Fibroblast of villous mesenchyme (primary cell): ENCODE measurements at regions not wholly inside any gene's neighbourhood (a gene's known extent, or its start where the extent isn't known, plus 50 kb on each side); places are given as distances from the start of the nearest gene placed in this dataset.
"Not testable (repeated sequence)": the region's sequence is repeated elsewhere in the genome, so short reads cannot be mapped to it uniquely, and the experiment has no call there.

Source experiments
- DNase-seq: peaks from one replicate; pipeline ENCODE4 v3.0.0-alpha.2; 2010; ENCODE audit warnings: low read depth
- H3K4me3 ChIP-seq: 2 replicates; pipeline ENCODE4 v1.5.1; 2011; ENCODE audit warnings: low read depth, mild to moderate bottlenecking, low read length
- TF ChIP-seq, protein P1 (sequence below): IDR thresholded peaks from 2 replicates; pipeline ENCODE4 v1.5.1; 2012; ENCODE audit warnings: low read depth, mild to moderate bottlenecking, low read length; ENCODE audit not compliant: insufficient read depth

DNA sequence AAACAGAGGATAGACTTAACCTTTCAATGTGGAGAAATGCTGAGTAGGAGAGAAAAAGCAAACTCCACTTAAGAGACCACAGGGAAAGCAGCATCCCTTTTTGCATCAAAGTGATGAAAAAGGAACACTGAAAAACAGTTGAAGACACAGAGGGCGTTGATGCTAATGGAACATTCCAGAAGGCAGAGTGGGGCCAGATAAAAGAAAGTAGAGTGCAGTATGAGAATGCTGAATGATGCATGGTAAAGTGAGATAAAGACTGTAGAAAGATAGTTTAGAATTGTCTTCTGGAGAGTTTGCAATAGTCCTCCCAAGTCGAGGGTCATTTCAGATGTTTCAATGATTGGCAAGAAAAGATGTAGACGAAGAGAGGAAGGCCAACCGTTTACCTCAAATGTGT, 574.3 kb downstream of the PRR16 start:
- no peak overlapping the region for H3K4me3 ChIP-seq
- DNase-seq: no peak
- TF ChIP-seq, protein P1, sequence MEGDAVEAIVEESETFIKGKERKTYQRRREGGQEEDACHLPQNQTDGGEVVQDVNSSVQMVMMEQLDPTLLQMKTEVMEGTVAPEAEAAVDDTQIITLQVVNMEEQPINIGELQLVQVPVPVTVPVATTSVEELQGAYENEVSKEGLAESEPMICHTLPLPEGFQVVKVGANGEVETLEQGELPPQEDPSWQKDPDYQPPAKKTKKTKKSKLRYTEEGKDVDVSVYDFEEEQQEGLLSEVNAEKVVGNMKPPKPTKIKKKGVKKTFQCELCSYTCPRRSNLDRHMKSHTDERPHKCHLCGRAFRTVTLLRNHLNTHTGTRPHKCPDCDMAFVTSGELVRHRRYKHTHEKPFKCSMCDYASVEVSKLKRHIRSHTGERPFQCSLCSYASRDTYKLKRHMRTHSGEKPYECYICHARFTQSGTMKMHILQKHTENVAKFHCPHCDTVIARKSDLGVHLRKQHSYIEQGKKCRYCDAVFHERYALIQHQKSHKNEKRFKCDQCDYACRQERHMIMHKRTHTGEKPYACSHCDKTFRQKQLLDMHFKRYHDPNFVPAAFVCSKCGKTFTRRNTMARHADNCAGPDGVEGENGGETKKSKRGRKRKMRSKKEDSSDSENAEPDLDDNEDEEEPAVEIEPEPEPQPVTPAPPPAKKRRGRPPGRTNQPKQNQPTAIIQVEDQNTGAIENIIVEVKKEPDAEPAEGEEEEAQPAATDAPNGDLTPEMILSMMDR: no peak

DNA sequence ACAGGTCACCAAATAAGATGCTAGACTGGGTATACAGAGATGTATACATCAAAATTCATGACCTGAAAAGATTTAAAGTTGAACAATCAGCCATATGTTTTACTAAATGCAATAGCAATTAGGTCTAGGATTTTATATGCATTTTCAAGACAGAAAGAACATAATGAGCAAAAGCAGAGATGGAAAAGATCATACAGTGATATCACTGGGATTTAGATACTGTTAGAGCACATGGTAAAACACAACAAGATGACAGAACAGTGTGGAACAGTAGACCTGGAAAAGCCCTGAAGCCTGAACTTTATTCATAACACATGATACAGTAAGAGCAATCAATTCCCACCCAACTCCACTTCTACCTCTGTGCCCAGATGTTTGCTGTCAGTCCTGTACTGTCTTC, 585.9 kb downstream of the PRR16 start:
- TF ChIP-seq, protein P1: no peak
- H3K4me3 ChIP-seq: no peak overlapping the region
- DNase-seq: no peak

DNA sequence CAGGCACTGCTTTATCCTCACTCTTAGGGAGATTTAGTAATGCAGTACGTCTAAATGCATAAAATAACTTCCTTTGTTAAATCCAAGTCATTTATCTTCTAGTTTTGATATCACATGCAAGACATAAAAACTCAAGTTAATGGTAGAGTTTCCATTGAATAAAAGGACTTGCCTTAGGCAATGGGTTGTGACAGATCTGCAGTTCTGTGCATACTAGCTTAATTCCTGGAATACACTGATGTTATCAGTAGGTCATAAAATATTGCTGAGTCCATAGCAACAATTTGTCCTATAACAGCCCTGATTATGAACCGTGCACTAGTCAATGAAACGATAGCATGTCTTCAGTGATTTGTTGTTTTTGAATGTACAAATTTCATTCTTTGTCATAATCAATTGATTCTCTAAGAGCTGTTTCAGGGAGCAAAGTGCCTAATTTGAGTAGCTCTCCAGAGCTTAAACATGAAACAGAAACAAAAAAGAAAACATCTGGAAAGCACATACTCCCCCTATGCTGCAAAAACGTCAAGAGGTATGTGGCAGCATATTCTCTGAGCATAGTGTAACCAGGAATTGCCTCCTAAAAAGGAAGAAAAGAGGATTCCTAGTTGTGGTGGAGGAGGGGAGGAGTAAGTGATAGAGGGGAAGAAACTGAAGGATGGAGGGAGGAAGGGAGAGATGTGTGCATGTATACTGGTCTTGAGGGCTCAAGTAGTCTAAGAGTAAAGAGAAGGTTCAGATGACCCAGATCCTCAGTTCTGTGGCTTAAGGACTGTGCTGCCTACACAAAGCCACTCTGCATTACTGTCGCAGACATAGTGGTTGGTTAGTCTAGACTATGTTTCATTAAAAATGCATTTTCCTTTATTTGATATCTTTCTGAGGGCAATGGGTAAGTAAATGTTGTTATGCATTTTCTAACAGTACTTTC, 589.2 kb downstream of the PRR16 start:
- TF ChIP-seq, protein P1: no peak
- H3K4me3 ChIP-seq: no peak overlapping the region
- peak; percentile 41 for DNase-seq

DNA sequence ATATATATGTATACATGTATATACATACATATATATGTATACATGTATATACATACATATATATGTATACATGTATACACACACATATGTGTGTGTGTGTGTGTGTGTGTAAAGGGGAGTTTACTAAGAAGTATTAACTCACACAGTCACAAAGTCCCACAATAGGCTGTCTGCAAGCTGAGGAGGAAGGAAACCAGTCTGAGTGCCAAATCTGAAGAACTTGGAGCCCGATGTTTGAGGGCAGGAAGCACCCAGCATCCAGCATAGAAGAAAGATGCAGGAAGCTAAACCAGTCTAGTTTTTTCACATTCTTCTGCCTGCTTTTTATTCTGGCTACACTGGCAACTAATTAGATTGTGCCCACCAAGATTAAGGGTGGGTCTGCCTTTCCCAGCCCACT, 591.5 kb downstream of the PRR16 start:
- TF ChIP-seq, protein P1: no peak
- no peak for DNase-seq
- no peak overlapping the region for H3K4me3 ChIP-seq

DNA sequence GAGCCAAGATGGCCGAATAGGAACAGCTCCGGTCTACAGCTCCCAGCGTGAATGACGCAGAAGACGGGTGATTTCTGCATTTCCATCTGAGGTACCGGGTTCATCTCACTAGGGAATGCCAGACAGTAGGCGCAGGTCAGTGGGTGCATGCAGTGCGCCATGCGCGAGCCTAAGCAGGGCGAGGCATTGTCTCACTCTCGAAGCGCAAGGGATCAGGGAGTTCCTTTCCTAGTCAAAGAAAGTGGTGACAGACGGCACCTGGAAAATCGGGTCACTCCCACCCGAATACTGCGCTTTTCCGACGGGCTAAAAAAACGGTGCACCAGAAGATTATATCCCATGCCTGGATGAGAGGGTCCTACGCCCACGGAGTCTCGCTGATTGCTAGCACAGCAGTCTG, 600.1 kb downstream of the PRR16 start:
- not testable (repeated sequence) for DNase-seq, H3K4me3 ChIP-seq

DNA sequence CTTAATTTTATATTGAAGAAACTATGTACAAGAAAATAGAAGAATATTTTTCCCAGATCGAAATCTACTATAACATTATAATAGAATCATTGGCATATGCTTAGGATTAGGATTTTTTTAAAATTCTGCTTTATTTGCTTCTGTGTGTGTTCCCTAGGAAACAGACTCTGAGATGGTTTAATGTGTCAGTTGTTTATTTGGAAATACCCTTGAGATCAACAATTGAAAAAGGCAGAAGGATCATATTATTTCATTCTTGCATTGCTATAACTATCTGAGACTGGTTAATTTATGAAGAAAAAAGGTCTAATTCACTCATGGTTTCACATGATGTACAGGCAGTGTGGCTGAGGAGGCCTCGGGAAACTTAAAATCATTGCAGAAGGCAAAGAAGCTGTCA, 622.6 kb downstream of the PRR16 start:
- DNase-seq: no peak
- TF ChIP-seq, protein P1: no peak

DNA sequence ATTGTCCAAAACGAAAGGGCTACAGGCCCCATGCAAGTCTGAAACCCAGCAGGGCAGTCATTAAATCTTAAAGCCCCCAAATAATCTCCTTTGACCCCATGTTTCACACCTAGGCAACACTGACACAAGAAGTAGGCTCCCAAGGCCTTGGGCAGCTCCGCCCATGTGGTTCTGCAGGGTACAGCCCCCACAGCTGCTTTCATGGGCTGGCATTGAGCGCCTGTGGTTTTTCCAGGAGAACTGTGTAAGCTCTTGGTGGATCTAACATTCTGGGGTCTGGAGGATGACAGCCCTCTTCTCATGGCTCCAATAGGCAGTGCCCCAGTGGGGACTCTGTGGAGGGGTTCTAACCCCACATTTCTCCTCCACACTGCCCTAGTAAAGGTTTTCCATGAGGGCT, 623.5 kb downstream of the PRR16 start:
- H3K4me3 ChIP-seq: no peak overlapping the region
- TF ChIP-seq, protein P1: no peak
- DNase-seq: no peak

More for the DNA sequence above, 622.6 kb downstream of the PRR16 start:
- no peak overlapping the region for H3K4me3 ChIP-seq
